OCI-LY3 (cell line): ENCODE measurements at regions not wholly inside any gene's neighbourhood (a gene's known extent, or its start where the extent isn't known, plus 50 kb on each side); places are given as distances from the start of the nearest gene placed in this dataset.

Source experiments
- CTCF ChIP-seq: fragments of 200-600, 300-600 bp; sonication (generic); IDR thresholded peaks from 2 replicates; pipeline ENCODE4 v1.5.1; 2014; ENCODE audit warnings: antibody characterized with exemption, low read length, low read depth
- EZH2phosphoT487 ChIP-seq: fragments of 200-600 bp; shearing (Covaris generic); IDR thresholded peaks from 2 replicates; pipeline ENCODE4 v1.6.1; 2018; ENCODE audit warnings: antibody characterized with exemption, mixed run types, low read depth

GRCh38 chrX:110417128-110417527 is 58.5 kb downstream of the RTL9 start:
- TF ChIP-seq CTCF (no peak), EZH2phosphoT487 (no peak)
